Lower lobe of right lung (tissue), 2 donors: ENCODE measurements at regions not wholly inside any gene's neighbourhood (a gene's known extent, or its start where the extent isn't known, plus 50 kb on each side); places are given as distances from the start of the nearest gene placed in this dataset.
"Not testable (repeated sequence)": the region's sequence is repeated elsewhere in the genome, so short reads cannot be mapped to it uniquely, and the experiment has no call there.

Experiments used
- ATAC-seq, 2 donors: fragments of 200-7000 bp; cut with Tn5 transposase; one replicate each; pipeline ENCODE4 v1.9.1; 2020 to 2022; ENCODE audit warnings: mild to moderate bottlenecking in 2 of 2, moderate library complexity in 2 of 2
- DNase-seq: peaks from one replicate; pipeline ENCODE4 v3.0.0-alpha.2; 2020
- H3K27ac ChIP-seq: fragments of 200-600 bp; one replicate; pipeline ENCODE4 v1.8.0; 2022
- H3K27me3 ChIP-seq: fragments of 200-600 bp; one replicate; pipeline ENCODE4 v1.8.0; 2022; ENCODE audit warnings: low read depth
- H3K36me3 ChIP-seq: fragments of 200-600 bp; one replicate; pipeline ENCODE4 v1.8.0; 2022; ENCODE audit warnings: mild to moderate bottlenecking
- H3K4me1 ChIP-seq: fragments of 200-600 bp; one replicate; pipeline ENCODE4 v1.8.0; 2022
- H3K4me3 ChIP-seq: fragments of 200-600 bp; one replicate; pipeline ENCODE4 v1.8.0; 2022; ENCODE audit warnings: mild to moderate bottlenecking
- H3K9me3 ChIP-seq: fragments of 200-600 bp; one replicate; pipeline ENCODE4 v1.8.0; 2022
- intact Hi-C: fragments of 100-400 bp; cut with DNase I; formaldehyde crosslinking; loops from one replicate; pipeline ENCODE4 v1.11.0; 2022
- TF ChIP-seq, protein P1 (sequence below): fragments of 200-600 bp; IDR thresholded peaks from one replicate; pipeline ENCODE4 v1.8.0; 2022; ENCODE audit warnings: antibody characterized with exemption, mild to moderate bottlenecking
- donor health status: DM: no; HTN: yes; CAD: no; lungs with severe emphysema.

DNA sequence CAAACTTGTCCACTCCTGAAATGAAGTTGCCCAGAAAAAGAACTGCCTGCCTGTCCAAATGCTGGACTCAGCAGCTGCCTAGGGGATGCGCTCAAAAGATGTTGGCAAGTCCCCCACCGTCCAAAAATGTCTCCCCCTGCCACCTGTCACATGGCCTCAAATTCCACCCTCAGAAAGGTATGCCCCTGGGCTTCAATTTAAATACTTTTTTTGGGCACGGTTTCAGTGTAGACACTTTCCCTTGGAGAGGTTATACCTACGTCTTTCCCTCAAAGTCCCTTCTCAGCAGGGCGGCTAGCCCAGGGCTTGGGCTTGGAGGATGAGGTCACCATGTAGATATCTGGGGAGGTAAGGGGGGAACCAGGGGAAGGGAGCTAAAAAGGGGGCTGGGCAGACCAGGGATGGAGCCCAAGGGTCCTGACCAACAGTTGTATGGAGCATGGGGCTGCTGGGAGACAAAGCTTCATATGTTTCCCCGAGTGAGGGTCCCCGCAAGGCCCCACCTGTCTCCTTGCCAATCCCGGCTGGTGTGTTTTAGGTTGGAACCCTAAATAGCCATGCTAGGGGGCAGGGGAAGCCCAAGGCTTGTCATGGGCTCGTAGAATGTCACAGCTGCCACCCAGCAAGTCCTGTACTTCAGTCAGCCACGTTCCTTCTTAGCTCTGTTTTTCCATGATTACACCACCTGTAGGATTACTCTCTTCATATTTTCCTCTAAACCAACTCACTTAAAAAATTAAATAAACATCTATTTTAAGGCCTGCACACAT is 131.2 kb upstream of the TBX3 start:
- Histone ChIP-seq H3K36me3 (no peaks in the 10 kb centered on the region), H3K9me3 (no peaks in the 10 kb centered on the region), H3K4me1 (peaks cover 12% of the 10 kb centered on the region), H3K27ac (no peak overlapping the region), H3K27me3 (no peaks in the 10 kb centered on the region), H3K4me3 (no peak overlapping the region)
- TF ChIP-seq, protein P1, sequence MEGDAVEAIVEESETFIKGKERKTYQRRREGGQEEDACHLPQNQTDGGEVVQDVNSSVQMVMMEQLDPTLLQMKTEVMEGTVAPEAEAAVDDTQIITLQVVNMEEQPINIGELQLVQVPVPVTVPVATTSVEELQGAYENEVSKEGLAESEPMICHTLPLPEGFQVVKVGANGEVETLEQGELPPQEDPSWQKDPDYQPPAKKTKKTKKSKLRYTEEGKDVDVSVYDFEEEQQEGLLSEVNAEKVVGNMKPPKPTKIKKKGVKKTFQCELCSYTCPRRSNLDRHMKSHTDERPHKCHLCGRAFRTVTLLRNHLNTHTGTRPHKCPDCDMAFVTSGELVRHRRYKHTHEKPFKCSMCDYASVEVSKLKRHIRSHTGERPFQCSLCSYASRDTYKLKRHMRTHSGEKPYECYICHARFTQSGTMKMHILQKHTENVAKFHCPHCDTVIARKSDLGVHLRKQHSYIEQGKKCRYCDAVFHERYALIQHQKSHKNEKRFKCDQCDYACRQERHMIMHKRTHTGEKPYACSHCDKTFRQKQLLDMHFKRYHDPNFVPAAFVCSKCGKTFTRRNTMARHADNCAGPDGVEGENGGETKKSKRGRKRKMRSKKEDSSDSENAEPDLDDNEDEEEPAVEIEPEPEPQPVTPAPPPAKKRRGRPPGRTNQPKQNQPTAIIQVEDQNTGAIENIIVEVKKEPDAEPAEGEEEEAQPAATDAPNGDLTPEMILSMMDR, result no peak
- no peak for ATAC-seq
- no peak for DNase-seq
- intact Hi-C loops, result no loop called here

DNA sequence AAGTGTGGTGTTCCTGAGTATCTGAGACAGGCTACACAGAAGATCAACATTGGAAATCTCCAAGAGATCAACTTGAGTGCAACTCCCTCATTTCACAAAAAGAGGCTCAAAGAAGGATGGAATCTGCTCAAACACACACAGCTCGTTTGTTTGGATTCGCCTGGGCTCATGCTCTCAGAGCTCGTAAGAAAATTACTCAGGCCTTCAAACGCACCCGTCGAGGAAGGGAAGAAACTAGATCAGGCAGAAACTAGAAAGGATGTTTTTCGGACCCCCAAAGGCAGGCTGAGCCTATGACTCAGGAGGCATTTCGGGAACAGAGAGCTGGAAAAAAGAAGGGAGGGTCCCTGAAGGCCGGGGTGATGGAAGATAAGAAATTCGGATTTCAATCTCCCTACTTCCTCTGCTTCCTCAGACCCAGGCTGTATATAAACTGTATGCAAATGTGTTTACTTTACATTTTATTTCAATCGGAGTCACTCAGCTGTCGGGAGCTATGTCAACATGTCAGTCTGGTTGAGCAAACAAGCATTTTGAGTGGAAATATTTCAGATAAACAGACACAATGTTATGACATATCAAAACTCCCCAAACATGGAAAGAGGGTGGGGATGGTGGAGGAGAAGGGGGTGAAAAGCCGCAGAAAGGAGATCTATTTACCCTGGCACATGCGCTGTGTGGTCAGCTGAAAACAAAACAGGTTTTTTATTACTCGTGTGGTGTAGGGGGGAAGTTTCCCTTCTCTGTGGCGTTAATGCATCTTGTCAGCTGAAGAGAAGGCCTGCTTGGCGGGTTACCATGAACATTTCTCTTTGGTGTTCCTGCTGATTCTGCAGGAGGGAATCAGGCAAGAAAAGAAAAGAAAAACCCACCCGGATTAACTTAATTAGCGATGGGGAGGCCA is 129.1 kb upstream of the TBX3 start:
- H3K36me3 ChIP-seq, result no peaks in the 10 kb centered on the region
- H3K4me1 ChIP-seq, result peaks cover 12% of the 10 kb centered on the region
- TF ChIP-seq, protein P1, result no peak
- peak; percentile 51 to 63 for ATAC-seq
- H3K27me3 ChIP-seq, result no peaks in the 10 kb centered on the region
- intact Hi-C loops, result no loop called here
- DNase-seq, result no peak
- peak overlapping the region; percentile 53 for H3K27ac ChIP-seq
- H3K9me3 ChIP-seq, result no peaks in the 10 kb centered on the region
- H3K4me3 ChIP-seq, result peak overlapping the region; percentile 14

DNA sequence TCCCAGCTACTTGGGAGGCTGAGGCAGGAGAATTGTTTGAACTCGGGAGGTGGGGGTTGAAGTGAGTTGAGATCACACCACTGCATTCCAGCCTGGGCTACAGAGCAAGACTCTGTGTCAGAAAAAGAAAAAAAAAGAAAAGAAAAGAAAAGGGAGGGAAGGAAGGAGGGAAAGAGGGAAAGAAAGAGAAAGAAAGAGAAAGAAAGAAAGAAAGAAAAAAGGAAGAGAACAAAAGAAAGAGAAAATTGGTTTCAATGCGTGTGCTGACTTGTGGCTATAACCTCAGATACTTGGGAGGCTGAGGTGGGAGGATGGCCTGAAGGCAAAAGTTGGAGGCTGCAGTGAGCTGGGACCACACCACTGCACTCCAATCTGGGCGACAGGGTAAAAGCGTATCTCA is 128.4 kb upstream of the TBX3 start:
- no peaks in the 10 kb centered on the region for H3K36me3 ChIP-seq
- no peak overlapping the region for H3K4me3 ChIP-seq
- DNase-seq (no peak), ATAC-seq (no peak)
- H3K27ac ChIP-seq, result peak overlapping the region; percentile 53
- TF ChIP-seq, protein P1, result no peak
- intact Hi-C loops, result no loop called here
- H3K9me3 ChIP-seq, result no peaks in the 10 kb centered on the region
- H3K27me3 ChIP-seq, result no peaks in the 10 kb centered on the region
- peaks cover 12% of the 10 kb centered on the region for H3K4me1 ChIP-seq

- no peaks in the 10 kb centered on the region for H3K27me3 ChIP-seq
- peaks cover 12% of the 10 kb centered on the region for H3K4me1 ChIP-seq
- TF ChIP-seq, protein P1, result no peak
- DNase-seq (no peak), ATAC-seq (no peak)
- H3K27ac ChIP-seq, result no peak overlapping the region
- H3K36me3 ChIP-seq, result no peaks in the 10 kb centered on the region
- no peaks in the 10 kb centered on the region for H3K9me3 ChIP-seq
- no peak overlapping the region for H3K4me3 ChIP-seq
- intact Hi-C loops, result no loop called here
These were observed 125.1 kb upstream of the TBX3 start for GRCh38 chr12:114809097-114809496.

DNA sequence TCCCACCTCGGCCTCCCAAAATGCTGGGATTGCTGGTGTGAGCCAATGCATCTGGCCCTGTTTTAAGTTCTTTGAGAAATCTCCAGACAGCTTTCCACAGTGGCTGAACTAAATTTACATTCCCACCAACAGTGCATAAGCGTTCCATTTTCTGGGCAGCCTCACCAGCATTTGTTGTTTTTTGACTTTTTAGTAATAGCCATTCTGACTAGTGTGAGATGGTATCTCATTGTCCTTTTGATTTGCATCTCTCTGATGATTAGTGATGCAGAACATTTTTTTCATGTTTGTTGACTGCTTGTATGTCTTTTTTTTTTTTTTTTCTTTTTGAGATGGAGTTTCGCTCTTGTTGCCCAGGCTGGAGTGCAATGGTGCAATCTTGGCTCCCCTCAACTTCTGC is 117.4 kb upstream of the TBX3 start:
- DNase-seq, H3K4me3 ChIP-seq, H3K27me3 ChIP-seq, H3K9me3 ChIP-seq, H3K36me3 ChIP-seq, ATAC-seq, H3K4me1 ChIP-seq, H3K27ac ChIP-seq, intact Hi-C loops: not testable (repeated sequence)

- H3K27ac ChIP-seq, H3K27me3 ChIP-seq, H3K9me3 ChIP-seq, H3K36me3 ChIP-seq, H3K4me1 ChIP-seq, DNase-seq, ATAC-seq, intact Hi-C loops, H3K4me3 ChIP-seq: not testable (repeated sequence)
These were observed 116.6 kb upstream of the TBX3 start for GRCh38 chr12:114800566-114800965.
